ENCODE measurements at regions not wholly inside any gene's neighbourhood (a gene's known extent, or its start where the extent isn't known, plus 50 kb on each side); places are given as distances from the start of the nearest gene placed in this dataset.

- RAD21 ChIA-PET (ENCODE audit: low non-redundant PET in 1 of 2, low total read pairs in 2 of 2, uncharacterized antibody in 2 of 2, unreplicated experiment in 2 of 2), result no interaction called here
- no TSS peak for BruUV-seq (replicated peaks)
These were observed 284.5 kb upstream of the SEMA3A start for GRCh38 chr7:84479059-84479458.

More at GRCh38 chr7:84479059-84479458, 284.5 kb upstream of the SEMA3A start:
- no peaks in the 10 kb centered on the region for H3K4me1 ChIP-seq (ENCODE audit: control insufficient read depth in 1 of 2, insufficient read depth in 2 of 2, low read length in 2 of 2)
- no peaks in the 10 kb centered on the region for H3K27me3 ChIP-seq (ENCODE audit: insufficient read depth, low read length)
- ChIA-PET CTCF (no interaction called here), POLR2A (no interaction called here)
- no peak overlapping the region for H2AFZ ChIP-seq (ENCODE audit: low read depth, low read length, poor library complexity, severe bottlenecking)
- no peaks in the 10 kb centered on the region for H3K9me2 ChIP-seq (ENCODE audit: insufficient read depth)
- no peaks in the 10 kb centered on the region for H4K20me1 ChIP-seq (ENCODE audit: insufficient read depth)
- no peaks in the 10 kb centered on the region for H3K9me3 ChIP-seq (ENCODE audit: control insufficient read depth in 1 of 2, insufficient read depth in 1 of 2, low read depth in 1 of 2, low read length in 2 of 2)
- ATAC-seq, result no peak
- no peak overlapping the region for H3K4me3 ChIP-seq (replicated peaks in 1 of 2; ENCODE audit: low read depth in 1 of 2, low read length in 2 of 2)
- H3K4me2 ChIP-seq (ENCODE audit: low read length), result no peak overlapping the region
- no peak overlapping the region for H3K27ac ChIP-seq (ENCODE audit: low read depth, low read length)
- intact Hi-C loops (cut with micrococcal nuclease), result no loop called here
- no peak for DNase-seq (ENCODE audit: low read depth, low spot score)
- no peak overlapping the region for H3K9ac ChIP-seq (ENCODE audit: low read length)
- no peaks in the 10 kb centered on the region for H3K36me3 ChIP-seq (ENCODE audit: control insufficient read depth in 1 of 2, insufficient read depth in 2 of 2, low read length in 2 of 2)
- H3K79me2 ChIP-seq (ENCODE audit: insufficient read depth, low read length), result no peaks in the 10 kb centered on the region
- no peak for TF ChIP-seq CEBPB (IDR thresholded peaks at IDR 0.05; ENCODE audit: low read depth)
- no peak for TF ChIP-seq TCF7L2 (IDR thresholded peaks at IDR 0.05; ENCODE audit: borderline replicate concordance, extremely low read depth, insufficient read depth, insufficient read length)
- TF ChIP-seq ATF3 (IDR thresholded peaks at IDR 0.05), result no peak
- TF ChIP-seq CTCF (IDR thresholded peaks at IDR 0.05 in 2 of 3, conservative IDR thresholded peaks at IDR 0.05 in 1 of 3; ENCODE audit: borderline replicate concordance in 1 of 3, insufficient read depth in 1 of 3, low read depth in 2 of 3, low read length in 2 of 3), result no peak
- no peak for TF ChIP-seq SRF (IDR thresholded peaks at IDR 0.05; ENCODE audit: low read depth)
- TF ChIP-seq POLR2A (IDR thresholded peaks at IDR 0.05; ENCODE audit: borderline replicate concordance, extremely low read depth, insufficient read depth, insufficient read length), result no peak
- TF ChIP-seq ZNF274 (IDR thresholded peaks at IDR 0.05; ENCODE audit: low read depth, low read length), result no peak
- TF ChIP-seq FOSL1 (IDR thresholded peaks at IDR 0.05; ENCODE audit: low read depth), result no peak
- no peak for TF ChIP-seq RAD21 (IDR thresholded peaks at IDR 0.05; ENCODE audit: low read depth)
- TF ChIP-seq SP1 (IDR thresholded peaks at IDR 0.05; ENCODE audit: low read depth), result no peak
- TF ChIP-seq POLR2AphosphoS5 (IDR thresholded peaks at IDR 0.05; ENCODE audit: low read depth, low read length), result no peak

Measured in HCT116 (cell line).